AG04449 (cell line): ENCODE measurements at regions not wholly inside any gene's neighbourhood (a gene's known extent, or its start where the extent isn't known, plus 50 kb on each side); places are given as distances from the start of the nearest gene placed in this dataset.

ENCODE experiments used
- CTCF ChIA-PET: fragments of 350-600 bp; formaldehyde crosslinking; extraction: SDS; loops from one replicate; lab custom pipeline; 2021; ENCODE audit warnings: antibody characterized with exemption; lab: Yijun Ruan, JAX
- POLR2A ChIA-PET: fragments of 400-600, 350-600 bp; formaldehyde crosslinking; extraction: SDS; loops from one replicate; lab custom pipeline; 2020; ENCODE audit warnings: antibody characterized with exemption, inconsistent platforms; lab: Yijun Ruan, JAX
- DNase-seq: peaks from one replicate; pipeline ENCODE4 v3.0.0-alpha.2; 2010; ENCODE audit warnings: low read depth, low spot score
- H3K4me3 ChIP-seq: 2 replicates; pipeline ENCODE4 v1.5.1; 2011; ENCODE audit warnings: low read depth, mild to moderate bottlenecking, control low read depth, low read length
- CTCF ChIP-seq: IDR thresholded peaks from one replicate; pipeline ENCODE4 v1.5.1; 2011; ENCODE audit warnings: mild to moderate bottlenecking, moderate library complexity, low read length, control low read depth, inconsistent platforms; ENCODE audit not compliant: insufficient read depth; ENCODE audit errors: missing control alignments

DNA sequence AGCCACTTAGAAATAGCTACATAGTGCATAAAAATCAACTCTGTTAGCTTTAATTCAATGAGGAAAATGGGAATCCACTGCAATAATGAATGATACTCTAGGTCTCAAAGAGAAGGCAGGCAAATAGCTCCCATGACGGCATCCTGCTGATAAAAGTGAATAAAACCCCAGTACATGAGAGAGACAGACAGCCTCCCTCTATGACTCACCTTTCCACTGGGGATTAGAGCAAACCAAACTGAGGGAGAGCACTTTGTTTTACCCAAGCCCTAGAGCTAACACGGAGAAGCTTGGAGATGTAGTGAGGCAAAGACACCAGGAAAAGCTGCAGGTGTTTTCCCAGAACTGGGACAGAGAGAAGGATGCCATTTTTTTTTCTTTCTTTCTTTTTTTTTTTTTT lies 621.9 kb downstream of the LRRIQ3 start:
- no peak for DNase-seq
- CTCF ChIA-PET = no interaction called here
- no peak for TF ChIP-seq CTCF
- POLR2A ChIA-PET = no interaction called here
- H3K4me3 ChIP-seq = no peak overlapping the region

DNA sequence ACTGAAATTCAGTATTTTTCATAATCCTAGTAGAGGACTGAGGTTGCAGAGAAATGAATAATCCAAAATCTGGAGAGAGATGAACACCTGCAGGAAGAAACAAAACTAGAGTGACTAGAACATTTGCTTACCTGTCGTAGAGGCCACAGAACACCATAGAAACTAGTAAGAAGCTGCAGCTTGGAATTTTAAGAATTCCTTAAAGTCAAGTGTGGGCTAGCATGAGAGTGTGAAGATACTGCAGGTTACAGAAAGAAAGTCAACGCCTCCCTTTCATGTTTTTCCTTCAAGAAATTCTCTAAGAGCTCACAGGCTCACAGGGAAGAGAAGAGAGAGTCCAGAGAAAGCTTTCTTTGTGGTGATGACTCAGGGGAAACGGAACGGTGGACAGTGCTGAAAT lies 633.7 kb downstream of the LRRIQ3 start:
- no peak for DNase-seq
- ChIA-PET CTCF (no interaction called here), POLR2A (no interaction called here)
- TF ChIP-seq CTCF = no peak
- no peak overlapping the region for H3K4me3 ChIP-seq

GRCh38 chr1:73556270-73556669 lies 641.7 kb downstream of the LRRIQ3 start:
- H3K4me3 ChIP-seq = no peak overlapping the region
- DNase-seq = no peak
- ChIA-PET POLR2A (no interaction called here), CTCF (no interaction called here)
- TF ChIP-seq CTCF = no peak

DNA sequence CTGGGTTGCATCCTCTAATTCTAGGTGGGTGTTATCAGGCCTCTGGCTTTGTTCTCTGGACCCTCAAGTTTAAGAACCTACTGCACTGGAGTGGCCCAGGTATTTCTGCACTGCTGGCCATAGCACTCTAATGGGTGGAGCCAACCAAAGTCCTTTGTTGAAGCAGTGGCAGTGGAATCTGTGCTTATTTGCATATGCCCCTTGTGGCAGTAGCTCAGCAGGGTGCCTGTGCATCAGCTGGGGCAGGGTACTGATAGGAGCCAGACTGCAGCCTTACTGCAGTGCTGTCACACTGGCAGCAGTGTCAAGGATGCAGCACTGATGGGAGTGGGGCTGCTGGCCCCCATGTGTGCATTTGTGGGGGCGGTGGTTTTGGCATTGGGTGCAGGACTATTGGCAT lies 660.6 kb downstream of the LRRIQ3 start:
- CTCF ChIA-PET = no interaction called here
- TF ChIP-seq CTCF = no peak
- POLR2A ChIA-PET = no interaction called here
- DNase-seq = no peak
- H3K4me3 ChIP-seq = no peak overlapping the region

DNA sequence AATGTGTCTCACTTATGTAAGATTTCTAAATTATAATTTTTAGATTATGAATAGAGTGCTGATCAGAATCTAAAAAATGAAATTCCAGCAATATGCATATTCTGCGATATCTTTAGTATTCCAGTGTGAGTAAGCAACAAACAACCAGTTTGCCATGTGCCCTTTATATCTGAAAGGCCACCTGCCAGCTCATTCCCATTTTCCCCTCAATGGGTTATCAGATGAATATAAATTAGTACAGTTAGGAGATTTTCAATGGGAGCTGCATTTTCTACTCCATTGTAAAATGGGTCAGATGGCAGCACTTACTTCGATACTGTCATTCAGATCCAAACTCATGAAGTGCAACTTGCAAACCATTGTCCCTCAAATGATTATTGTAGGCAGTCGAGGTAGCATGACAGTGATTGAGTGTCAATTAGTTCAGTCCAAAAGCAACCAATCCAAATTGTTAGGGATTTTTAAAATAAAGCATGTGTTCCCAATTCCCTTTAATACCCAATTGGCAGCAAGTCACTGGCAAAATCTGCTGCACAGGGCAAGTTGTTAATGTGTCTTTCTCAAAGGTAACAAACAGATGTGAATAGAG lies 680.3 kb downstream of the LRRIQ3 start:
- no peak for TF ChIP-seq CTCF
- no peak overlapping the region for H3K4me3 ChIP-seq
- ChIA-PET POLR2A (no interaction called here), CTCF (no interaction called here)
- no peak for DNase-seq

DNA sequence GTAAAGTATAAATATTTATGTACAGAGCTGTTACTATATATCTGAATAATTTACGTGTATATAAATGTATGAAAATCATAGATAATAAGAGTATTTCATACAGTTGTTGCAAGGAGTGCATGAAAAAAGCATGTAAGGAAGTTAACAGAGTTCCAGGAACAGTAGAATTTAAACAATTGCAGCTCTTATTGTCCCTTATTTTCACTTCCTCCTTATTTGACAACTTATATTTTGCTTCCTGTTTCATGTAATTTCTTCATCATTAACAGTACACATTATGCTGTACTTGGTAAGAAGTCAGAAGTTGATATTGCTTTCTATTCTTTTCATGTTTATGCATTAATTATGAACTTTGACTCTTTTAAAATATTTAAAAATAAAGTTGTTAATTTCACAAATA lies 681.5 kb downstream of the LRRIQ3 start:
- DNase-seq = no peak
- ChIA-PET CTCF (no interaction called here), POLR2A (no interaction called here)
- TF ChIP-seq CTCF = no peak
- H3K4me3 ChIP-seq = no peak overlapping the region
